ENCODE measurements at regions not wholly inside any gene's neighbourhood (a gene's known extent, or its start where the extent isn't known, plus 50 kb on each side); places are given as distances from the start of the nearest gene placed in this dataset.
"Not testable (repeated sequence)": the region's sequence is repeated elsewhere in the genome, so short reads cannot be mapped to it uniquely, and the experiment has no call there.

DNA sequence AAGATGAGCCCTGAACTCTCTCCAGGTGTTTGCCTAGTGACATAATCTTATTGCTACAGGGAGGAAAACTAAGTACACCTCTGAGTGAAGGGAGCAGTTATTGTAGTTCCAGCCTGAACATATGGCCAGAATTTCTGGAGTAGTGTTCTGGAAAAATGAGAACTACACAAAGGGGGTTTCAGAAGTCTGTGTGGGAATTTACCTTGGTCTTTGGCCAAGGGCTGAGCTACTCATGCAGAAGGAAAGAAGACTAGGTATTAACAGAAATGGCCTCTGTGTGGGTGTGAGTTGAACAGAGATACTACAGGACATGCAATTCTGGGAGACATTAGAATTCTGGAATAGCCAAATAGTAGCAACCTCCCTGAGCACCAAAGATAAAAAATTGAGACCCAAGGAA is 1009.7 kb upstream of the GJE1 start:
- no peak for DNase-seq

DNA sequence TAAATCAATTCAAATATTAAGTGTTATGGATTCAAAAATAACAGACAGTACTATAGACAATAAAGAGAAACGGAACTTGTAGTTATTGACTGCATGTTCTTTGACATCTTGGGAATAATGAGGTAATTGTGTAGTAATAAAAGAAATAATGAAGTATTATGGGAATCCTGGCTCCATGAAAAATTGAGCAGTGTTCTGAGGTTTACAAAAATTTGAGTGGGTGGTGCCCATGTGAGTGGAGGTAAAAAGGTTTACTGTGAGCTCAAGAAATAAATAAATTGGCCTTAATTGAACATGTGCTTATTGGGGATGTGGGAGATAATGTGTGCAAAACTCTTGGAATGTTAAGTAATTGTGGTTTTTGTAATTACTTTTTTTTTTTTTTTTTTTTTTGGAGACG is 1013.7 kb upstream of the GJE1 start:
- DNase-seq = no peak

DNA sequence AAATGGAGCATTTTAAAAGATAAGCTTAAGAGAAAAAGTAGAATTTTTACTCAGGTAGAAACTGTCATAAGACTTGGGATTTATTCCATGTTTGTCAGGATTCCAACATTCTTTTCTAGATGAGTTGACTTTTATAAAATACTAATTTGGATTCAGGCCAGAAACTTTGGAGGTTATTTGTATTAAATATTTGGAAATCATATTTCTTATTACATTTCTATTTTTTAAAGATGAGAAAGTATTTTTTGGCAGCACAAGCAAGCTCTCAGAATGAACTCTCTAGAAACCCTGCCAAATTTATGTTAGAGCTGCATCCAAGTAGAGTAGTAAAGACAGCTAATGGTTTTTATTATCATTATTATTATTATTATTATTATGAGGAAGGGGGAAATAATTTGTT is 1014.9 kb upstream of the GJE1 start:
- no peak for DNase-seq

DNA sequence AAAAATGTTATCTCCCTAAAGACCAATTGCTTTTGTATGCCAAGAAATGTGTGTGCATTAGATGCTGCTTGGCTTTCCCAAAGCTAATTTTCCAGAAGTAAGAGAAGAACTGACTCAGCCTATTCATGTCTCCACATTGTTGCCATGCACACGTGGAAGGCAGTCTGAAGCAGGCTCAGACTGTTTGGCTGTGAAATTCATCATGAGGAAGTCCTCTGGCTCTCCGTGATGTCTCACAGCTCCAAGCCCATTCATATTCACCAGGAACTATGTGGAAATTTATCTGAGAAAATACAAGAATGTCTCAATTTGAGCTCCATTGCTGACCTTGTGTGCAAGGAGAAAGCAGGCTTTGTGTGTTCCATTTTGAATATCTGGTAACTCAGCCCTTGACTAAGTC is 1022.2 kb upstream of the GJE1 start:
- DNase-seq = no peak

DNA sequence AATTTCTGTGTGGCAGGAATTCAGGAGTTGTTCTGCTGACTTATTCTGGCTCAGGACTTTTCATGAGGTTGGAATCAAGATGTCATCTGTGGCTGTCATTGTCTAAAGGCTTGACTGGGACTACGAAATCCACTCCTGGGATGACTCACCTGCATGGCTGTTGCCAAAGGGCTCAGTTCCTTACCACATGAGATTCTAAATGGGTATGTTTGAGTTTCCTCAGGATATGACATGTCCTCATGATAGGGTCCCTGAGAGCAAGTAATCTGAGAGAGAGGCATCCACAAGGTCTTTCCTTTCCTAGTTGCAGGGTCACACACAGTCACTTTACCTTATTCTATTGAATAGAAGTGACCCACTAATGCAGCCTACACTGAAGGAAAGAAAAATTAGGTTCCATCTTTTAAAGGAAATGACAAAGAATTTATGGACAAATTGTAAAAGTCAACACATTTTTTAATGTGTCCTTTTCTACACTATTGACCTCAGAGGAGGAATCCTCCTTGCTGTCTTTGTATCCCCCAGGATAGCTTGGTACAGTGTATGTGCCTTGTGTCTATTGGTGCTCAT is 1025.0 kb upstream of the GJE1 start:
- DNase-seq = no peak

DNA sequence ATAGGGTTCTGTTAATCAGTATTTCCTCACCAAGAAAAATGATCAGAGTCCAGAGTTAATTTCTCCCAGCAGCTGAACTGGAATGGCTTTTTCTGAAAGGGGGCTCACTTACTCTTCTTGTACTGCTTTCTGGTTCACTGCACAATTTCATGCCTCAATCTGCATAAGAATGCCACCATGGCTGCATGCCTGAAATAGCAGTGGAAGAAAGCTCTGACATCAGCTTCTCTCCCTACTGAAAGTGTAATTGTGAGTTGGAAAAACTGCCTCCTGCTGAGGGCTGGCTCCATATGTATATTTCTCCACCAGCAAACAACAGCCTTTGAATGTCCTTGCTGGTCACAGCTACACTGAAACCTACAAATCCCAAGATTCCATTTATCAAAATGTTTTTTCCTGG is 1027.2 kb upstream of the GJE1 start:
- no peak for DNase-seq

DNA sequence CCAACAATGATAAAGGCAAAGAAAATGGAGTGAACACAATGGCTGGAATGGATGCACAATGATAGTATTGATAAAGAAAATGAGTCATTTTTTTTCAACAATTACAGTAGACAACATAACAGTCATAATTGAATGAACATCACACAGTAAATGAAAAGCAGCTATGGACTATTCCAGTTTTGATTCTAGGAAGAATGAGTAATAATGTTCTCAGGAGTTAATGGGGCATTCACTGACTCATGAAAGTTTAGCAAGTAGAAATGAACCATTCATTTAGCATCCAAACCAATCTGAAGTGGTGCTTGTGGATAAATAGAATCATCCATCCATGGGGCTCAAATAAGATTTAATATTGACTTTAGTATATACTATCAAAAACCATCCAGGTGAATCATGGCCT is 1029.5 kb upstream of the GJE1 start:
- DNase-seq = peak; percentile 82

DNA sequence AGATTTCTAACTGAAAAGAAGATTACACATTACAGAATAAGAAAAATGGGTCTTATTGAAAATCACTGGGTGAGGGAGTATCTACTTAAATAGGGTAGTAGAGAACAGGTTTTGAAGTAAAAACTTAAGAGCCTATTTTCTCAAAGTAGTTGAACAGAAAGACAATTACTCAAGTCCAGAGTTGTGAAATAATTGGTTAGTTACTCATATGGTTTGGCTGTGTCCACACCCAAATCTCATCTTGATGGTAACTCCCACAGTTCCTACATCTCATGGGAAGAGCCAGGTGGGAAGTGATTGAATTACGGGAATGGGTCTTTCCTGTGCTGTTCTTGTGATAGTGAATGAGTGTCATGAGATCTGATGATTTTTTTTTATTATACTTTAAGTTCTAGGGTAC is 1035.3 kb upstream of the GJE1 start:
- DNase-seq = no peak

DNA sequence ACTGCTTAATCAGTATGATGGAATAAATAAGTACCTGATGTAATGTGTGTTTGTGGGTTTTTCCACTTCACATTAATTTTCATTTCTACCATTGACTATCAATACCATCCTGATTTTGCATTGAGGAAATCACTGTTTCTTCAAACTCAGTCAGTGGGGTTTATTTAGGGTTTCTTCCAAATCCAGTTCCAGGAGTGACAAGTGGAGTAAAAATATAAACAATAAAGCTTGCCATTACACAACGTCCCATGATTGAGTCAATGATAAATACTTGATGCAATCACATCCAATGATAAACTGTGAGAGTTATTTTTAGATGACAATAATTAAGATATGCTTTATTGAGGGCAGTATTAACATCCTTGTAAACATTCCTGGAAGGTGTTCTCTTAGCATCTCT is 1037.4 kb upstream of the GJE1 start:
- DNase-seq = no peak

DNA sequence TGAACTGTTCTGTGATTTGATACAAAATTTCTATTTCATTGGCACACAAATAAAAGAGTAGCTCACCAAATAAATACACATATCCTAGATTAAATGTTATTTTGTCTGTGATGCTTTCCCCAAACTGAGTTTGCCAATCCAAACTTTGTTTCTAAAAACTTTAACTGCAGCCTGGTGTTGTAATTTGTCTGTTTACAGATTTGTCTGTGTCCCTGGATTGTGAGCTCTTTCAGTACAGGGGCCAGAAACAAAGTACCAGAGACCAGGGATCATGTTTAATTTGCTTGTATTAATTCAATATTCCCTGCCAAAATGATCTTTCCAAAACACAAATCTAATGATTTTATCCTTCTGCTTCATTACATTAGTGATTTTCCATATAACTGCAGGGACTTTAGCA is 1044.6 kb upstream of the GJE1 start:
- no peak for DNase-seq

DNA sequence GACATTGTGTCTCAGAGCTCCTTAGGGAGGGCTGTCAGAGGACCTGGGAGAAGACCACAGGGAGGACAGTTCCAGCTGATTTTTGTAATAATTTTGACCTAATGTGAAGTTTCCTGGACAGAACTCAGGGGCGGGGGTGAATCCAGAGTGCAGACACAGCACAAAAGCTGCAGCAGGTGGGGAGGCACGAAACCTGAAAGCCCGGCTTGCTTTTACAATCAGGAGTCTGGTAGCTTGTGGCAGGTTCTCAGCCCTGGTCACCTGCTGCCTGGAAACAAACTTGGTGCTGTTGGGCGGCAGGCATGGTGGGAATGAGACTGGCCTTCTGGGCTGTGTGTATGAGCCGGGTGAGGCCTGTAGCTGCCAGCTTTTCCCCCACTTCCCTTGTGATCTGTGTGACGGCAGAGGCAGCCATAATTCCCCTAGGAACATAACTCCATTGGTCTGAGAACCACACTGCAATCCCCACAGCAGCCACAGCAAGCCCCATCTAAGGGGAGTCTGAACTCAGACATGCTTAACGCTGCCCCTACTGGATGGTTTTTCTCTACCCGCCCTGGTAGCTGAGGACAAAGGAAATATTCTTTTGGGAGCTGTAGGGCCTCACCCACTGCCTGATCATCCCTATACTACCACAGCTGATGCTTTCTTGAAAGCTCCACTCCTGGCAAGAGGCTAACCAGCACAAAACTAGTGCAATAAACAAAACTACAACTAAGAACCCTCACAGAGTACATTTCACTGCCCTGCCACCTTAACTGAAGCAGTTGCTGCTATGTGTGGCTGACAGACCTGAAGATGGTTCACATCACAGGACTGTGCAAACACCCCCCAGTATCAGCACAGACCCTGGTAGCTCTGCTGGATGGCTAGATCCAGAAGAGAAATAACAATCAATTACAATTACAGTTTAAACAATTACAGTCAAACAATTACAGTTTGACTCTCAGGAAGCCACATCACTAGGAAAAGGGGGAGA is 1055.1 kb upstream of the GJE1 start:
- DNase-seq = no peak

DNA sequence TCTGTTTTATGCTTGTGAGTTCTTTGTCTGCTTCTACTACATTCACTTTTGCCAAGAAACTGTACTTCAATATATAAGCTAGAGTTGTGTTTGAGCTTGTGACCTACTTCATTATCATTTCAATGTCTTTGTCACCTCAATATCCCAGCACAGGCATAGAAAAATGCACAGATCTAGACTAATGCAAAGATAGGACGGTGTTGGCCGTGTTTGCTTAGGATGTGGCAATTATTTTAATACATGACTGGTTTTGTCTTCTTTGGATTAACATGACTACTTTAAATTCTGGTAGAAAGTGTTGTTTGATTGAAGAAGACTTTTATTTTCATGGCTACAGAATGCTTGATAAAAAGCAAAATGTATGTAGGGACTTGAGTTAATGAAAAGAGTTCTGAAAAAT is 1075.0 kb upstream of the GJE1 start:
- no peak for DNase-seq

DNA sequence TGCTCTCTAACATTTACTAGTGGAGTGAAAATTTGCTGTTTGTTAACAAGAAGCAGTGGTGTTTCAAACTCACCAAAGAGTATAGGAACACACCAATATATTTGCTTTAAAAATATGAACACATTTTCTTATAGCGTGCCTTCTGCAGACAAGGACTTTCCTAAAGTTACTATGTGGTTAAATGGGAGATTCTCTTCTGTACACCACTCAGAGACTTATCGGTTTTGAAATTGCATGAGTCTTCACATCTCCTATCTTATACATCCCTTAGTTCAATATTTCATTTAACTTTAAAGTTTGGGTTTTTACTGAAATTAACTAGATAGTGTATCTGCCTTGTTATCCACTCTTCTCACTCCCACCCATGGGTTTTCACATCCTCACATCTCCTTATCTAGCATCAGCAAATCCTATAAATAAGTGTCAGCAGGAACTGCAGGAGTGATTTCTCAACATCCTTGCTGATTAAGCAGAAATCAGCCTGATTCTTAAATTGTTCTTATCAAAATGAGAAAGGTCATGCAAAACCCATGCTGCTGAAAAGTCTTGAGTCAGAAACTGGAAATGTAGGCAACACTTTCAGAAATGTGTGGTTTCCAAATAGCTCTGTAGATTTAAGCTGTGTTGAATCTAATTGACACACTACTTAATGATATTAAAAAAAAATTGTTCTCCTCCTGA is 1075.6 kb upstream of the GJE1 start:
- no peak for DNase-seq

DNA sequence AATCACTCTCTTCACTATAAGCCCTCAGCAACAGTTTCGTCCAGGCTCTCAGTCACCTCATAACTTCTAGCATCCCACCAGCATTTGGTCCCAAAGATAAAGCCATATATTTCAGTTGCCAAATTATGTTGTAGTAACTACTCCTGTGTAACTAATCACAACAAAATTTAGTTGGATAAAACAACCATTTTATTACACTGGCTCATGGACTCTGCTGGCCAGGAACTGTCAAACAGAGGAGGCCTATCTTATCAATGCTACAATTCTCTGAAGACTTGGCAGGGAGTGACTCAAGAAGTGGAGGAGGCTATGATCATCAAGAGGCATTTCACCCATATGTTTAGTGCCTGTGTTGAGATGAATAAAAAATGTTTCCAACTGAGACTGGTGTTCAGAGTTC is 1082.3 kb upstream of the GJE1 start:
- DNase-seq = no peak

DNA sequence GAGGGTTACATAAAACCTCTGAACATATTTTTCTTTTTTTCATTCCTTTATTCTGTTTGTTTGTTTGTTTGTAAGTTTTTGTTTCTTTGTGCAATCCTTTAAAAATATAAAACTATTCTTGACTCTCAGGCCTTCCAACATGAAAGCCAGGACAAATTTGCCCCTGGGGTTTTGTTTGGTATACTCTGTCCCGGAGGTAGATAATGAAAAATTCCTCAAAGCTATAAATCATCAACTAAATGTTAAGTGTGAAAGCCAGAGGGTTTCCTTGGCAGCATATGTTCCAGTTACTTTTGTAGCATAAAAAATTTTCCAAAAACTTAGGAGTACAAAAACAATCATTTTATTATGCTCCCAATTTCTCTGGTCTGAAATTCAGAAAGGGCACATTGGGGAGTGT is 1084.3 kb upstream of the GJE1 start:
- DNase-seq = no peak

DNA sequence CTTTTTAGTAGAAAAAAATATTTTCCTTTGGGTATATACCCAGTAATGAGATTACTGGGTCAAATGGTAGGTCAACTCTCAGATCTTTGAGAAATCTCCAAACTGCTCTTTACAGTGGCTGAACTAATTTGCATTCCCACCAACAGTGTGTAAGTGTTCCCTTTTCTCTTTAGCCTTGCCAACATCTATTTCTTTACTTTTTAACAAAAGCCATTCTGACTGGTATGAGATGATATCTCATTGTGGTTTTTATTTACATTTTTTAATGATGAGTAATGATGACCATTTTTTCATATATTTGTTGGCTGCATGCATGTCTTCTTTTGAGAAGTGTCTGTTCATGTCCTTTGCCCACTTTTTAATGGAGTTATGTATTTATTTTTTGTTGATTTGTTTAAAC is 1086.2 kb upstream of the GJE1 start:
- DNase-seq = not testable (repeated sequence)

DNA sequence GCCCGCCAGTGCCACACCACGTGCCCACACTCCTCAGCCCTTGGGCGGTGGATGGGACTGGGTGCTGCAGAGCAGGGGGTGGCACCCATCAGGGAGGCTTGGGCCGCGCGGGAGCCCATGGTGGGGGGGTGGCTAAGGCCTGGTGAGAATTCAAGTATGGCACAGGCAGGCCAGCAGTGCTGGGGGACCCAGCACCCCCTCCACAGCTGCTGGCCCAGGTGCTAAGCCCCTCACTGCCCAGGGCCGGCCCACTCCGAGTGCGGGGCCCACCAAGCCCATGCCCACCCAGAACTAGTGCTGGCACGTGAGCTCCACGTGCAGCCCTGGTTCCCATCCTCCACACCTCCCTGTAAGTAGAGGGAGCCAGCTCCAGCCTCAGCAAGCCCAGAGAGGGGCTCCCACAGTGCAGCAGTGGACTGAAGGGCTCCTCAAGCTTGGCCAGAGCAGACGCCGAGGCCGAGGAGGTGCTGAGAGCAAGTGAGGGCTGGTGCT is 1091.1 kb upstream of the GJE1 start:
- no peak for DNase-seq

DNA sequence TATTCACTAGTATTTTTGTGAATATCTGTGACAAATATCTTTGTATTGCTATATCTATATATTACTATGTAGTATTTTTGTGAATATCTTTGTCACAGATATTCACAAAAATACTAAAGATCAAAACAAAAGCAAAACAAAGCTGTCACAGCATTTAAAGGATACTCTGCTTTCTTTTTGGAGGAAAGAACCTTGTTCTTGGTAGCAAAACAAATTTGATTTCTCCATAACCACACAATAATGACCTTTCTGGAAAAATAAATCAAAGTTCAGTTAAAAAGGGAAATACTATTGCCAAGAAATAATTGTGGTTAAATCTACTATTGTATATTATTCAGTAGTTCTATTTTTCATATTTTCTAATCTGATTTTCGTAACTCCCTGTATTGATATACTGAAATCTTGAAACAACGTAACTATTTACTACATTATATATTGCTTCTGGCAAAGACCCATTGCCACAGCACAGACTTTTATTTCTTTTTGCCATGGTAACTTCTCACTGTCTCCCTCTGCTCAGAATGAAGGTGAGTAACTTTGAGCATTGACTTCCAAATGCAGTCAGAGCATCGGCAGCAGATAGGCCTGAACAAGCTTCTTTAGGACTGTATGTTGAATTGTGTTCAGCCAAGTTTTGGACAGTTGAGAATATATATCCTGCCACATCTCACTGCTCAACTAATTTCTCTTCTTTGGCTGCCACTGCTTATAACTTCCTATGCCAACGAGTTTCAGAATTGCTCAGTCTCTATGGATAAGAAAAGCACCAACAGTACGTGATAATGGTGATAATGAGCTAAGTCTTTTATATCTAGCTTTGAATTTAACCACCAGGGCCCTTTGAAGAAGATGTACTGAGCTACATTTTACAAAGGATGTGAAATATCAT is 1097.2 kb upstream of the GJE1 start:
- DNase-seq = no peak

DNA sequence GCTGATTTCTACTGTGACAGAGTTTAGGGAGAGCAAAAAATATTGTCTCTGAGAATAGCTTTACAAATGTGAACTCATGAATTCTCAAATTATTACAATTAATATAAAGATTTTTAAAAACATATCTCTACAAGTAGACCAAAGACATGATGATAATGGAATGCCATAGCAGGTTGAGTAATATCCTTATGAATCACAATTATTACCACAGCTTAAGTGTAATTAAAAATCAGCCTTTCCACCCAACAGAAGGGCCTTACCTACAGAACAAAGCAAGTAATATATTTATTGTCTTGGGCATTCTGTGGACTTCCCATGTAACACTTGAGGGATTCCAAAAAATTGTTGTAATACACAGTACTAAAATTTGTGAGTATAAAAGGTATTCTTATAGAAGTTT is 1099.6 kb upstream of the GJE1 start:
- no peak for DNase-seq

DNA sequence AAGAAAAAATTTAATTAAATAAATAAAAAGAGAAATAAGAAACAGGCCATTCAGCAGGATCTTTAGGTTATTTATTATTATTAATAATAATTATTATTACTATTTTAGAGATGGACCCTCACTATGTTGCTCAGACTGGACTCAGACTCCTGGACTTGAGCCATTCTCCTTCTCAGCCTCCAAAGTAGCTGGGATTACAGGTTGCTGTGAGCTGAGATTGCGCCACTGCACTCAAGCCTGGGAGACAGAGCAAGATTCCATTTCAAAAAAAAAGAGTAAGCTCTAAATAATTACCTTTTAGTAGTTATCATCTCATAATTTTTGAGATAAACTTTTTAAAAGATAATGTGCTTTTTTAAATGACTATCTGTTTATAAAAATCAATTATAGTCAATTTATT is 1102.8 kb upstream of the GJE1 start:
- DNase-seq = no peak

DNA sequence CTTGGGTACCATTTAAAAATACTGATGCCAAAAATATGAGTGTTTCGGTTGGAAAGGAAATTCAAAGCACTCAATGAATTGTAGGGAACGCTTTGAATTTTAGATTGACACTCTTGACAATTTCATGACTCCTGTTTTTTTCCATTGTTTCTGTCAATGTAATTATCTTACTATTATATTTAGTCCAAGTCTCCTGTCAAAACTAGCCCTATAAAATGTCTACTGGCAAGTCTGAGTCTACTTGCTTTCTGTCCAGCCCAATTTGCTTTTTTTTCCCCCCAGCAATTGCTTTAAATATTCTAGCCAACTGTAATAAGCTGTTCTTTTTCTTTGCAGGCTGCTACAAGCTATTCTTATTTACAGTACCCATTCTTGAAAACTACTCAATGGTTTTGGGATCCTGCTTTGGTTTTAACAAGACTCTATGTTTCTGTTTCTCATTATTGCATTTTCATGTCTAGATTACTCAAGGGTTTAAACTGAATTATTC is 1103.9 kb upstream of the GJE1 start:
- DNase-seq = peak; percentile 89

DNA sequence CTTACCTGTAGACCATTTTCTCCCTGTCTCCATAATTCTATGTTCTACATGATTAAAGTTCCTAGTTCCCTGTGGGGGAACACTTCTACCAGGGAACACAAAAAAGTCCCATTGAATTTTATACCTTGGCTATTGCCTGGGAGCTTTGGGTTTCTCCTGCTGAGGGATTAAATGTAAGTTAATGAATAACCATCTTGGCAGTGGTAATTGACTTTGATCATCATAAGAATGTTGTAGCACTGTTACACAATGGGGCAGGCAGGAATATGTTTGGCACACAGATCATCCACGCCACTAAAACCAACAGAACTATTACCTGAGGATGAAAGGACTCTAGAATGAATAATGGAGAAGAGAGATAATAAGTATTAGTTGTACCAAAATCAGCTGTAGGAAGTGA is 1106.2 kb upstream of the GJE1 start:
- DNase-seq = no peak

DNA sequence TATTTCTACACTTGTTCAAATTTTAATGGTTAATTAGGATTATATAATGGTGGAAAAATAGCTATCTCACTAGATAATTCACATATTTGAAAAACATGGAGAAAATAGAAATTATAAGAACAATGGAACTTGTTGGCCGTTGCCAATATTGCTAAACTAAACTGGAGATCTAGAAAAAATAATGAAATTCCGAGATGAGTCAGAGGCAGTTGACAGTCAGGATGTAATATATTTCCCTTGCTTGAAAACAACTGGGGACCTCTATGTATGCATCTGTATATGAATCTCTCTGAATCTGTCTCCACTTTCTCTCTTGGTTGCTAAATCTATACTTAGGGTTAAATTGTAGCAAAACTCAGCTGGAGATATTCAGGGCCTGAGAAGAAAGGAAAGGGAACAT is 1108.2 kb upstream of the GJE1 start:
- no peak for DNase-seq

Data from NCI-H1105 treated with DMSO at 0.1 percent for 48 hours (cell line).